Muscle layer of duodenum (tissue), 2 donors: ENCODE measurements at regions not wholly inside any gene's neighbourhood (a gene's known extent, or its start where the extent isn't known, plus 50 kb on each side); places are given as distances from the start of the nearest gene placed in this dataset.
A peak's percentile ranks its signal among the peaks of the same experiment; 100 is the strongest.

Experiments used
- H3K27ac ChIP-seq: one replicate; pipeline ENCODE4 v1.7.0; 2013; ENCODE audit warnings: mild to moderate bottlenecking, low read length
- H3K27me3 ChIP-seq: one replicate; pipeline ENCODE4 v1.7.0; 2013; ENCODE audit warnings: low read depth, mild to moderate bottlenecking, control low read depth, low read length
- H3K36me3 ChIP-seq, 2 donors: one replicate each; pipeline ENCODE4 v1.7.0; 2013; ENCODE audit warnings: low read length in 2 of 2, control low read depth in 1 of 2, mild to moderate bottlenecking in 1 of 2; ENCODE audit not compliant: insufficient read depth in 2 of 2, control insufficient read depth in 1 of 2
- H3K4me1 ChIP-seq, 2 donors: one replicate each; pipeline ENCODE4 v1.7.0; 2013; ENCODE audit warnings: low read length in 2 of 2, mild to moderate bottlenecking in 2 of 2, control low read depth in 1 of 2, moderate library complexity in 1 of 2; ENCODE audit not compliant: insufficient read depth in 2 of 2, control insufficient read depth in 1 of 2
- H3K4me3 ChIP-seq, 2 donors: one replicate each; pipeline ENCODE4 v1.7.0; 2013; ENCODE audit warnings: low read length in 2 of 2, low read depth in 1 of 2, mild to moderate bottlenecking in 1 of 2
- H3K9me3 ChIP-seq, 2 donors: one replicate each; pipeline ENCODE4 v1.7.0; 2013; ENCODE audit warnings: low read length in 2 of 2, control low read depth in 1 of 2, mild to moderate bottlenecking in 1 of 2; ENCODE audit not compliant: control insufficient read depth in 1 of 2
- donor health status: healthy.

GRCh38 chr16:79472426-79472825 lies 128.1 kb downstream of the MAF start:
- Histone ChIP-seq H3K27me3 (no peaks in the 10 kb centered on the region), H3K36me3 (no peaks in the 10 kb centered on the region), H3K27ac (no peak overlapping the region), H3K9me3 (peaks cover 0 to 7% of the 10 kb centered on the region in 2 donors), H3K4me3 (no peak overlapping the region), H3K4me1 (no peaks in the 10 kb centered on the region)

- Histone ChIP-seq H3K9me3 (peaks cover 0 to 7% of the 10 kb centered on the region in 2 donors), H3K27ac (no peak overlapping the region), H3K27me3 (no peaks in the 10 kb centered on the region), H3K4me3 (no peak overlapping the region), H3K4me1 (no peaks in the 10 kb centered on the region), H3K36me3 (no peaks in the 10 kb centered on the region)
Observed at GRCh38 chr16:79469999-79470398, 130.5 kb downstream of the MAF start.

GRCh38 chr16:79468631-79469030 lies 131.9 kb downstream of the MAF start:
- Histone ChIP-seq H3K4me1 (no peaks in the 10 kb centered on the region), H3K27me3 (no peaks in the 10 kb centered on the region), H3K9me3 (peaks cover 0 to 7% of the 10 kb centered on the region in 2 donors), H3K4me3 (no peak overlapping the region), H3K36me3 (no peaks in the 10 kb centered on the region), H3K27ac (no peak overlapping the region)

- no peaks in the 10 kb centered on the region for H3K4me1 ChIP-seq
- H3K27ac ChIP-seq, result no peak overlapping the region
- no peaks in the 10 kb centered on the region for H3K27me3 ChIP-seq
- H3K36me3 ChIP-seq, result no peaks in the 10 kb centered on the region
- H3K4me3 ChIP-seq, result no peak overlapping the region
- H3K9me3 ChIP-seq, result peaks cover 0 to 3% of the 10 kb centered on the region in 2 donors
Observed at GRCh38 chr16:79468121-79468552, 132.4 kb downstream of the MAF start.

- H3K27me3 ChIP-seq, result no peaks in the 10 kb centered on the region
- no peaks in the 10 kb centered on the region for H3K9me3 ChIP-seq
- H3K4me1 ChIP-seq, result no peaks in the 10 kb centered on the region
- no peaks in the 10 kb centered on the region for H3K36me3 ChIP-seq
- H3K4me3 ChIP-seq, result no peak overlapping the region
- H3K27ac ChIP-seq, result no peak overlapping the region
Observed at GRCh38 chr16:79466111-79466510, 134.4 kb downstream of the MAF start.

GRCh38 chr16:79463841-79464240 lies 136.7 kb downstream of the MAF start:
- Histone ChIP-seq H3K36me3 (no peaks in the 10 kb centered on the region), H3K27me3 (no peaks in the 10 kb centered on the region), H3K4me3 (no peak overlapping the region), H3K4me1 (no peaks in the 10 kb centered on the region), H3K27ac (no peak overlapping the region), H3K9me3 (no peaks in the 10 kb centered on the region)

- H3K9me3 ChIP-seq, result no peaks in the 10 kb centered on the region
- H3K36me3 ChIP-seq, result no peaks in the 10 kb centered on the region
- H3K27ac ChIP-seq, result no peak overlapping the region
- H3K27me3 ChIP-seq, result no peaks in the 10 kb centered on the region
- no peaks in the 10 kb centered on the region for H3K4me1 ChIP-seq
- H3K4me3 ChIP-seq, result no peak overlapping the region
Observed at GRCh38 chr16:79456036-79456435, 144.5 kb downstream of the MAF start.

GRCh38 chr16:79452671-79453070 lies 147.9 kb downstream of the MAF start:
- Histone ChIP-seq H3K27me3 (no peaks in the 10 kb centered on the region), H3K27ac (no peak overlapping the region), H3K4me3 (no peak overlapping the region), H3K4me1 (peaks cover 0 to 2% of the 10 kb centered on the region in 2 donors), H3K36me3 (no peaks in the 10 kb centered on the region), H3K9me3 (no peaks in the 10 kb centered on the region)

GRCh38 chr16:79451196-79451816 lies 149.2 kb downstream of the MAF start:
- Histone ChIP-seq H3K27me3 (no peaks in the 10 kb centered on the region), H3K27ac (peak overlapping the region; percentile 16), H3K9me3 (no peaks in the 10 kb centered on the region), H3K36me3 (no peaks in the 10 kb centered on the region), H3K4me1 (peaks cover 0 to 2% of the 10 kb centered on the region in 2 donors), H3K4me3 (no peak overlapping the region)

- H3K27ac ChIP-seq, result no peak overlapping the region
- peaks cover 0 to 2% of the 10 kb centered on the region in 2 donors for H3K4me1 ChIP-seq
- H3K9me3 ChIP-seq, result no peaks in the 10 kb centered on the region
- no peaks in the 10 kb centered on the region for H3K36me3 ChIP-seq
- no peak overlapping the region for H3K4me3 ChIP-seq
- H3K27me3 ChIP-seq, result no peaks in the 10 kb centered on the region
Observed at GRCh38 chr16:79449900-79450299, 150.6 kb downstream of the MAF start.

- Histone ChIP-seq H3K27me3 (no peaks in the 10 kb centered on the region), H3K36me3 (no peaks in the 10 kb centered on the region), H3K4me3 (no peak overlapping the region), H3K4me1 (peaks cover 0 to 2% of the 10 kb centered on the region in 2 donors), H3K9me3 (no peaks in the 10 kb centered on the region), H3K27ac (no peak overlapping the region)
Observed at GRCh38 chr16:79449067-79449769, 151.3 kb downstream of the MAF start.

- Histone ChIP-seq H3K27ac (no peak overlapping the region), H3K4me1 (no peaks in the 10 kb centered on the region), H3K9me3 (no peaks in the 10 kb centered on the region), H3K36me3 (no peaks in the 10 kb centered on the region), H3K4me3 (no peak overlapping the region), H3K27me3 (no peaks in the 10 kb centered on the region)
Observed at GRCh38 chr16:79444572-79444971, 156.0 kb downstream of the MAF start.
